MCF 10A (cell line): ENCODE measurements at regions not wholly inside any gene's neighbourhood (a gene's known extent, or its start where the extent isn't known, plus 50 kb on each side); places are given as distances from the start of the nearest gene placed in this dataset.

ENCODE experiments used
- BruUV-seq: library from RNA; stranded (reverse); fragments of 400-500 nt; replicated peaks from 2 replicates; lab custom pipeline; 2021; lab: Mats Ljungman, UMichigan
- CTCF ChIA-PET: fragments of 300-600 bp; sonication (Branson Sonifier 250); formaldehyde crosslinking; extraction: SDS; loops from one replicate; lab custom pipeline; 2021; ENCODE audit warnings: antibody characterized with exemption, inconsistent platforms; lab: Yijun Ruan, JAX
- POLR2A ChIA-PET: fragments of 300-600, 350-650 bp; sonication (Branson Sonifier 250); formaldehyde crosslinking; extraction: SDS; loops from one replicate; lab custom pipeline; 2020; ENCODE audit warnings: antibody characterized with exemption, inconsistent platforms; lab: Yijun Ruan, JAX
- DNase-seq: peaks from one replicate; pipeline ENCODE4 v3.0.0-alpha.2; 2018; ENCODE audit not compliant: unreplicated experiment
- H3K27ac Mint-ChIP-seq: one replicate; pipeline ENCODE4 v1.8.0; 2022; ENCODE audit warnings: mild to moderate bottlenecking, low read depth, mixed read lengths; ENCODE audit not compliant: unreplicated experiment
- H3K27me3 Mint-ChIP-seq: one replicate; pipeline ENCODE4 v1.8.0; 2022; ENCODE audit warnings: mixed read lengths; ENCODE audit not compliant: insufficient read depth, unreplicated experiment
- H3K36me3 Mint-ChIP-seq: one replicate; pipeline ENCODE4 v1.8.0; 2022; ENCODE audit warnings: mild to moderate bottlenecking, moderate library complexity, mixed read lengths; ENCODE audit not compliant: insufficient read depth, unreplicated experiment
- H3K4me1 Mint-ChIP-seq: one replicate; pipeline ENCODE4 v1.8.0; 2022; ENCODE audit warnings: mixed read lengths; ENCODE audit not compliant: insufficient read depth, unreplicated experiment
- H3K4me3 Mint-ChIP-seq: one replicate; pipeline ENCODE4 v1.8.0; 2022; ENCODE audit warnings: mild to moderate bottlenecking, moderate library complexity, mixed read lengths; ENCODE audit not compliant: unreplicated experiment
- H3K9me3 Mint-ChIP-seq: one replicate; pipeline ENCODE4 v1.8.0; 2022; ENCODE audit warnings: mixed read lengths; ENCODE audit not compliant: unreplicated experiment
- CTCF ChIP-seq: fragments of 200-600 bp; IDR thresholded peaks from one replicate; pipeline ENCODE4 v1.8.0; 2022; ENCODE audit warnings: antibody characterized with exemption, mild to moderate bottlenecking; ENCODE audit not compliant: unreplicated experiment
- intact Hi-C: fragments of 100-400 bp; cut with micrococcal nuclease; formaldehyde crosslinking; loops from 2 replicates; pipeline ENCODE4 v1.14.1; 2022

GRCh38 chr22:20645954-20646353 lies 128.0 kb upstream of the SERPIND1 start:
- H3K27ac Mint-ChIP-seq: no peak overlapping the region
- H3K4me3 Mint-ChIP-seq: no peak overlapping the region
- no TSS peak for BruUV-seq
- CTCF ChIA-PET: interaction anchor here (0.5 kb wide), 1 partner anchor 42 kb away, joined by 3 read pairs; no protein-coding TSS in a partner anchor
- TF ChIP-seq CTCF: no peak
- no peaks in the 10 kb centered on the region for H3K9me3 Mint-ChIP-seq
- DNase-seq: no peak
- POLR2A ChIA-PET: no interaction called here
- intact Hi-C loops: no loop called here
- H3K27me3 Mint-ChIP-seq: peaks cover 37% of the 10 kb centered on the region
- H3K4me1 Mint-ChIP-seq: no peaks in the 10 kb centered on the region
- H3K36me3 Mint-ChIP-seq: no peaks in the 10 kb centered on the region

GRCh38 chr22:20646415-20646814 lies 127.5 kb upstream of the SERPIND1 start:
- POLR2A ChIA-PET: no interaction called here
- BruUV-seq: no TSS peak
- CTCF ChIA-PET: interaction anchor here (0.5 to 0.7 kb wide), 3 partner anchors 8 to 42 kb away, joined by 3 read pairs; no protein-coding TSS in a partner anchor
- Mint-ChIP-seq H3K27ac (no peak overlapping the region), H3K36me3 (no peaks in the 10 kb centered on the region), H3K4me1 (no peaks in the 10 kb centered on the region), H3K27me3 (peaks cover 37% of the 10 kb centered on the region), H3K9me3 (no peaks in the 10 kb centered on the region), H3K4me3 (no peak overlapping the region)
- intact Hi-C loops: no loop called here
- TF ChIP-seq CTCF: no peak
- no peak for DNase-seq

- Mint-ChIP-seq H3K4me1 (no peaks in the 10 kb centered on the region), H3K36me3 (no peaks in the 10 kb centered on the region), H3K9me3 (no peaks in the 10 kb centered on the region), H3K27me3 (peaks cover 37% of the 10 kb centered on the region), H3K4me3 (no peak overlapping the region), H3K27ac (no peak overlapping the region)
- intact Hi-C loops: no loop called here
- no peak for TF ChIP-seq CTCF
- DNase-seq: no peak
- ChIA-PET CTCF (interaction anchor here (0.5 to 0.7 kb wide), 2 partner anchors 8 to 40 kb away, joined by 3 read pairs; no protein-coding TSS in a partner anchor), POLR2A (no interaction called here)
- BruUV-seq: no TSS peak
Measured at GRCh38 chr22:20646906-20647305, 127.0 kb upstream of the SERPIND1 start.

GRCh38 chr22:20647586-20648305 lies 126.2 kb upstream of the SERPIND1 start:
- Mint-ChIP-seq H3K27me3 (peaks cover 29% of the 10 kb centered on the region), H3K9me3 (no peaks in the 10 kb centered on the region), H3K27ac (no peak overlapping the region), H3K36me3 (no peaks in the 10 kb centered on the region), H3K4me1 (no peaks in the 10 kb centered on the region), H3K4me3 (no peak overlapping the region)
- ChIA-PET POLR2A (no interaction called here), CTCF (no interaction called here)
- DNase-seq: no peak
- TF ChIP-seq CTCF: no peak
- BruUV-seq: no TSS peak
- intact Hi-C loops: no loop called here
